Left renal pelvis (tissue), 4 donors: ENCODE measurements at regions not wholly inside any gene's neighbourhood (a gene's known extent, or its start where the extent isn't known, plus 50 kb on each side); places are given as distances from the start of the nearest gene placed in this dataset.
A peak's percentile ranks its signal among the peaks of the same experiment; 100 is the strongest.

Source experiments
- DNase-seq, 4 donors: peaks; one replicate each; pipeline ENCODE4 v3.0.0-alpha.2; 2013; ENCODE audit warnings: low read depth in 4 of 4, low spot score in 3 of 4

DNA sequence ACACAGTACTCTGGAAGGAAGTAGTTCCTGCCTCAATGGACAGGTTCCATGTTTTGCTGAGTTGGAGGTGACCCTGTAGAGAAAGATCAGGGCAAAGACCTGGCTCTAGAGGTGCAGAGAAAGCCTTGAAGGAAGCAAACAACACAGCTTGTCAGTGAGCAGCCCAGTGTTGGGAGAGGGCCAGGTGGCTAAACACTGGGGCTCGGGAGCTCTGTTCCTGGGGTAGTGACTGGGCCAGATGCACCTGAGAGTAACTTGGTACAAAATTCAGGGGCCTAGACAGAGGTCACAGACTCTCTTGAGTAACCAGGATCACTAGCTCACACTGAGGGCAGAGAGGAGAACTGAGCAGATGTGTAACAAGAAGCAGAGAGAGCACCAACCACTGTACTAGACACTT, 138.4 kb upstream of the NALF2 start:
- no peak for DNase-seq

DNA sequence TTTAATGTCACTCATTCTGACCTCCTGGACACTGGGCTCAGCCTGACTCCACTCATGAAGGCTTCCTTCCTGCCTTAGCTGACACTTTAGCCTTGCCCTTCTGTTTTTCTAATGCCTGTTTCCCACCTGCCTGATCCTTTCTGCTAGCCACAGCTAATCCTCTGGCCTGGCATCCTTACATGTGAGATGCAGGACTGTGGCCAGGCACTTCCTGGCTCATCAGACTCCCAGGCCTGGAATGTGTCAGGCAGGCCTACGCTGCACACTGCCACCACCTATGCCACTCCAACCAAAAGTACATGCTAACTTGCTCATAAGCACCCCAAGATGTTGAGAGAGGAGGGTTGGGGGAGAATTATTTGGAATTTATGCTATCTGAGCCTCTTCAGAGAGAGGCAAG, 138.8 kb upstream of the NALF2 start:
- no peak for DNase-seq

DNA sequence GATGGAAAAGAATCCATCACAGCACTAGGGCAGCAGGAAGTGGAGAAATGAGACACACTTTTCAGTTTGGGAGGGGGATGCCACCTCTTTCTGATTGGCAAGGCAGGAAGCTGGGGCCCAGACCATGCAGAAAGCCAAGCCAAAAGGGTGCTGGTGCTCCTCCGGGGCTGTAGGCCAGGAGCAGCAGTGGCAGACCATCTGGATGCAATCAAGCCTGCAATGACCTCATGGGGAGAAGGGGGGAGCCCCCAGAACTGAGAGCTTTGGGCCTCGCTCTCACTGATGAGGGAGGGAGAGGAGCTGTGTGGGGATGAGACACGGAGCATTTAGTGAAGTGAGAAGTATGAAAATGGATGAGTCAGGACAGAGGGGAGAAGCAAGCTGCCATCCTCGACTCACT, 141.3 kb upstream of the NALF2 start:
- peak in 1 of 4 donors; percentile 17 for DNase-seq

DNA sequence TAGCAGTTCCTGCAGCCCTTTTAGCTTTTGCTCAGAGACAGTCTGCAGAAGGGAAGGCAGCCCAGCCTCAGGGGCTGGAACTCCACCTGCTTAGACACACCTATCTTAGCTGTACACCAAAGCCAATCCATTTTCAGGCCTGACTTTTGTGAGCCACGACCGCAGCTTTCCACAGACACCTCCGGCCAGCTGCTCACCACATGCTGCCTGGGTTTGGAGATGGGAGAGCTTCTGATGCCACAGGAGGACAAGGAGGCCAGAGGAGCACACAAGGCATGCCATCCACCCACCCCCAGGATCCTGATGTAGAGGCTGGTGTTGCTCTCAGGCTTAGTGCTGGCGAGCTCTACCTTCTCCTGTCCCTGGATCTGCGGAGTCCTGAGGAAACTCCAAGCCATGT, 141.8 kb upstream of the NALF2 start:
- DNase-seq = no peak

DNA sequence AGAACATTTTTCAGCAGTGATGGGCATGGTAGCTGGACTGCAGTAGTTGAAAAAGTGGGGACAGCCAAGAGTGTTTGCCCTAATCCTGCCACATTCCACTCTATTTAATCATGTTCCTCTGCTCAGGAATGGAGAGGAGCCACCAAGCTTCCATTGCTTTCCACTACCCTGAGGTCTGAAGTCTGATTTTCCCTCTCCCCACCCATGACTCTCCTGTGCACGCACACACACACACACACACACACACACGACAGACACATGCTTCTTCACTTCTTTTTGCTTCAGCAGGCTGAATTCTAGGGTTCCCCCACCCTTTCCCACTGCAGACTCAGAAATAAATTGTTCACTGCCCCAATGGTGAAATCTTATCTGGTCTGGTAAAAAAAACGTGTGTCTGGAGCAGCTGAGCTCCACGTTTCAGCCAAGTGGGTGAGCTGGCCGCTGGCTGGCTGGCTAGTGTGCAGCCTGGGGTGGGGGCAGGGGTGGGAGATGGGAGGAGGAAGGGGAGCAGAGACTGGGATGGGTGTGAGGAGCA, 142.7 kb upstream of the NALF2 start:
- no peak for DNase-seq

DNA sequence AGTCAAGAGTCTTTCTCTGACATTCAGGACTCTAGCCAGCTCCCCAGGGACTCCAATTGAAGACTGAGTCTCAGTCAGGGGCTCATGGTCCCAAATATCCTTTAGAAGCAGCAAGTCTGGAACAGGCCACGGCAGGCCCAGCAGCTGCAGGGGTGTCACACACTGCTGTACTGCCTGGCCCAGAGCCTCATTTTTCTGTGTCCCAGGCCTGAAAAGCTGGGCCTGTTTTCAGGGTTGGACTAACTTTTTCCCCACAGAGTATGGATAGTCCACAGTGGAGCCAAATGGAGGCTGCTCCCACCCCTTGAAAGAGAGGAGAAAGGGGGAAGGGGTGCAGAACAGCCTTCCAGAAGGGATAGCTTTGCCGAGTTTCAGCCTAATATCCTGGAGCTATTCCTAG, 146.8 kb upstream of the NALF2 start:
- no peak for DNase-seq

DNA sequence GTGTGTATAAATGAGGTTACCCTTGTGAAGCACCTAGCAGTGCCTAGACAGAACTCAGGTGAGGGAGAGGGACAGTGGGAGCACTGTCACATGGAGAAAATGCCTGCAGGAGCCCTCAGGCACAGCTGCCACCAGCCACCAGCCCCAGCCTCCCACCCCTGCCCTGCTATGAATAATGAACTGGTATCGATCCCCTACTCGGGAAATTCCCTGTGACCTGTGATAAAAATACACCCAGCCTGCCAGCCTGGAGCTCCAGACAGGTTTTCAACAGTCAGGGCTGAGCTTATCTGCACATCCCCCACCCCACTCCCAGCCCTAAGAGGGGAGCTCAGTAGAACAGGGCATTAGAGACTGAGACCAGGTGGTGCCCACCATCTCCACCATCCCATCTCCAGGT, 159.6 kb upstream of the PJA1 start:
- DNase-seq = no peak

DNA sequence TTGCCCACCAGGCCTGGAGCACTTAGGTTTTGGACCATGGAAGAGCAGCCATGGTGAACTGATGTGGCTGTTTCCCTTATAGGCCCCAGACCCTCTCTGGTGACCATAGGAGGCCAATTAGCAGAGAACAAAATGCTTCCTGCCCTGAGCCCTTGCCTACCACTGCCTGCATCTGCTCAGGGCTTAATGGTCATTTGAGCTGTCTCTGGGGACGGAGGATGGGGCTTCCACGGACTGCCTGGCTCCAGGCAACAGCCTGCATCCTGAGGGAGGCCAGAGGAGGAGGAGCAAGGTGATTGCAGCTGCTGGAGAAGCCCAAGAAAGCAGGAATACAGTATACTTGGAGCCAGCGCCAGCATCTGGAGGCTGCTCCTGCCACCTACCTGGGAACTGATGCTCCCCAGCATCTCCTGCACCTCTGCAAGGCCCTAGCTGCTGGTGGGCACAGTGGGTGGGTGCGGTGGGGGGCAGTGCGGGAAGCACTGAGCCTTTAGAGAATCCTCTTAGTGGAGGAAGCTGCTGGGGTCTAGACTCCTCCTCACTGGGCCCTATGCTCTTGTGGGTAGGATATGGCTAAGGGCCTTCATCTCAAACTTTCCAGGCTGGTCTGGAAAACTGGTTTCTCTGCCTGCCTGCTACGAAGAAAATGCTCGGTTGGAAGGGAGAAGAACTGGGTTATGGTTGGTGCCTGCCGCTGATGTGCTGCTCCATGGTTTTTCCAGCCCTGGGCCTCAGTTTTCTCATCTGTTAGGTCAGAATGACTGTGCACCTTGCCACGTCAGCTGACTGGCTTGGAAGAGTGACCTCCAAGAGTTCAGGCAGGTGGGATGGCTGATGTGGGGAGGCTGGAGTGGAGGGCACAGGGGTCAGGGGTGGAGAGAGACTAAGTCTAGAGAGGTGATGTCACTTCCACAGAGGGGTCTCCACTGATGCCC, 158.8 kb upstream of the PJA1 start:
- DNase-seq = no peak

DNA sequence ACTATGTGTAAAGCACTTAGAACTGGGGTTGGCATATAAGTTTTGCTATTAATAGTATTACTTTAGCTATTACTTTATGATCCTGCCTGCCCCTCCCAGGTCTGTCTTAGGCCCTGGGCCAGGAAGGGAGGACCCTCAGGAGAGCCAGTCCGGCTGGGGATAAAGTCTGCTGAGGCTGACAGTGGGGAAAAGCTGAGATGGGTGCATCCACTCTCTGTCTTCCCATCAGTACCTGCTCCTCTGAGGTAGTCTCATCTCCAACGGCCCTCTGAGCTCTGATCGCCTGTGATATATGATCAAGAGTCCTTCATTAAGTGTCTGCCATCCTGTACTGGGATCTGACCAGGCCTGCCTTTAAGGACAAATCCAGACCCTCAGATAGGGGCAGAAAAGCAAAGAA, 156.5 kb upstream of the PJA1 start:
- DNase-seq = no peak

DNA sequence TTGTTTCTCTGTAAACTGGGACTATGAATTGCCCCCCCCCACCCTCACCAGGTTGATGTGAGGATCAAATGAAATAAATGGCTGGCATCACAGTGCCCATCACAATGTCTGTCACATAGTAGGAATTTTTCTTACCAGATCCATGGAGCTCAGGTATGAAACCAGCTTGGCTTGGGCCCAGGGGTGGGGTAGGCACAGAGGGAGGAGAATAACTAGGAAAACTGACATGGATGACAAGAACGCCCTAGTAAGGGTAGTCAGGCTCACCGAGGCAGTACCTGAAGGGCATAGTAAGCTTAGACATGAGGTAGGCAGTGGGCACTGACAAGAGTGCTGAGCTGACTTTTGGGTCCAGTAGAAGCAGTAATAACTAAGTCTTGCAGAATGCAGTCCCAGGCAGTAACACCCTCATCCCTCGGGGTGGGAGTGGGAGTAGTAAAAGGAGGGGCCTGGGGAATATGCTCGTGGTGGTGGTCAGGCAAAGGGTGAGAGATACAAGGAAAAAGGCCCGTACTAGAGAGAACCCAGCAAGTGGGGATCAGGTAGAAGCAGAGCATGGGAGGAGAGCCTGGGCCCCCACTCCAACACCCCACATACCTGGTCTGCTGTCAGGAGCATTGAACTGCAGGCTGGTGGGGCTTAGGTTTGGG, 155.9 kb upstream of the PJA1 start:
- no peak for DNase-seq

DNA sequence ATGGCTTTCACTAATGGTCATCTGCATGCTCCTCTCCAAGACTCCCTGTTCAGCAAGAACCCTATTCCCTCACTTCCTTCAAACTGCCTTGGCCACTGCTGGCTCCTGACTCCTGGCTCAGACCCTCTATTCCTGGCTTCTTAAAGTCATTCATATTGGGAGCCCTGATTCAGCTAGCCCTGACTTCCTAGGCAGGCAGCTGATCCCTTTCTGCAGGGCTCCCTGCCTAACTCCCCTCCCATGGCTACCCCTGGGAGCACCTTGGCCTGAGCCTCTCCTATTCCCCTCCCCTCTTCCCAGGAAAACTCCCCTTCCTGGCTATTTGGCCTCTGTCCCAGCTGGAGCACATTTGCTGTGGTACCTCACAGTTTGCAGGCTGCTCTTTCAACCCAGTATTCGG, 154.9 kb upstream of the PJA1 start:
- DNase-seq = no peak

DNA sequence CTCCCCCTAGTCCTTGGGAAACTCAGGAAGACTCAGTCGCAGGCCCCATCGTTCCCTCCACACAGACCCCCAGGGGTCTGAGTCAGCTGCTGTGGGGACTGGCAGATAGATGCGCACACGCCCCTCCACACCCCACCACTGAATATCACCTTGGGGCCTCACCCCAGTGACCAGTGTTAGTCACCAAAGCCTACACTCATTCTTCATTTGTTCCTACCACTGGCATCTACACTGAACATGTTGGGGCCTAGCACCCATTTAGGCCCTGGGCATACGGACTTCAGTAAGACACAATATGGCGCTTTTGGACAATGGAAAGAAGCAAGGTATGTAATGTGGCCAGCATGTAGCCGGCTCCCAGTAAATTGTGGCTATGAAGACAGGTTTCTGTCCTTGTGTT, 154.1 kb upstream of the PJA1 start:
- no peak for DNase-seq

DNA sequence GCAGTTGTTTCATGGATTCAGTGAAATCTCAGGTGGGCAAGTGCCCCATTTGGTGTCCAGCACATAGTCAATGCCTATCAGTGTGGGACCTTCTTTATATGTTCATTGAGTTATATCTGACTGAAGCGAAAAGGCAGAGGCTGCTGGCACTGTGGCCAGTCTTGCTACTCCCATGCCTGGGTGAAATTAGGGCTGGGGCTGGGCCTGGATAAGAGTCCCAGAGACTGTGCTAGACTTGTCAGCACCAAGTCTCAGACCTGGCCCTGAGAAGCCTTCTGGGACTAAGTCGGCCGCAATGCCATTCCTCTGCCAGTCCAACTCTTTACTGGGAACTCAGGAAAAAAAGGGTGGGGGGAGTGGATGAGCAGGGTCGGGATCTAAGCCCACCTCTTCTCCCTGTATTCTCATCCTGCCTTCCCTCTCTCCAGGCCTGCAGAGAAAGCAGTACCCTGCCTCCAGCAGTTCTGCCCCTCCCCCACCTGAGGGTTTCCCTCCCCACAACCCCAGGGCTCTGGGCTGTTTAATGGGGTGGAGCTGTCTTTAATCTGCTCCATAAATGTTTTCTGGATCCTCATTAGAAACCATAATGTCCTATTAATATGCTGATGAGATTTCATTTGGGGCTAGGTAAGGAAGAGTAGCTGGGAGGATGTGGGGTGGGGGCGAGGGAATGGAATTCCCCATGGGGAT, 153.5 kb upstream of the PJA1 start:
- no peak for DNase-seq

DNA sequence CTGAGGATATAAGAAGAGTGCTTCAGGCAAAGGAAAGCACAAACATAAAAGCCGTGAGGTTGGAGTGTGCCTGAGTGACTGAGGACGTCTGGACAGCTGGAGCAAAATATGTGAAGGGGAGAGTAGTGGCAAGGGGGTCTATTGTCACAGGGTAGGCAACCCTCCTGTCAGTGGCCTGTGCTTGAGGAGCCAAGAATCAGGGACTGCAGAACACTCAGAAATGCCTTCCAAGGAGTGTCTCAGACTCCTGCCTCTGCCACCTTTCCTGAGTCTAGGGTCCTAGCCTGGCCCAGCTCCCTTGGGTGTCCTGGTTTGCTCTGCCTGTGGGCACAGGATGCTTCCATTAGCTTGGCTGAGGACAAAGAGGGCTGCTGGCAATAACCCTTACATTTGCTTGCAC, 152.5 kb upstream of the PJA1 start:
- no peak for DNase-seq

DNA sequence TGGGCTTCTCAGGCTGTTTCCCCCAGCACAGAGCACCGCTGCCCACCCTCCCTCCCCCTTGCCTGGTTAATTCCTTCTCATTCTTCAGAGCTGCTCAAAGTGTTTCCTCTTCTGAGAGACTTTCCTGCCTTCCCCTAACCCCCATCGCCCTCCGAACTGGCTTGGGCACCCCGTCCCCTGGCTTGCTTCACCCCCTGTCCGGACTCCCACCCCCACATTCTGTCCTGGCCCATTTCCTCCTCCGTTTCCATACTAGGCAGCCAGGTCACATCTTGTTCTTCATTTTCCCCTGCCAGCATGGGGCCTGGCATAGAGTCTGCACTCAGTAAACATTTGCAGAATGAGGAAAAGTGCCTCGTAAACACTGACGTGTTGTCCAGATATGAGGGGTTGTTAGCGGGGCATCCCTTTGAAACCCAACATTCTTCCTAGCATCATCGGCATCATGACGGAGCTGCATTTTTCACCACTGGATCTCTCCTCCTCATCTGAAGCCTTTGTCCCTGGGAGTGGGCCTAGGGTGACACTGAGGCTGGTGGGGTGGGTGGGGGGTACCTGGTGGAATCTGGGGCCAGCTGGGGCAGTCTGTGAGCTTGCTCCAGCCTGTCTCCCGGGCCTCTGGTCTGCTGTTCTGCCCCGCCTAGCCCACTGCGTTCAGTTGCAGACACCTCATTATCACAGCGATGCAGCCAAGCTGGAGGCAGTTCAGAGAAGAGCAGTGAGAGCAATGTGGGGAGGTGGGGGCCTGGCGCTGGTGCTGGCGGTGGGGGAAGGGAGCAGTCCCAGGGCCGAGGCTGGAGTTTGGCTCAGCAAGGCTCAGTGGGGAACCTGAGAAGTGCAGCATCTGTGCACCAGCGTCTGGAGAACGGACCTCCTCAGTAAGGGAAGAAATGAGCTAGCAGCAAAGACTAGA, 149.4 kb upstream of the PJA1 start:
- no peak for DNase-seq

DNA sequence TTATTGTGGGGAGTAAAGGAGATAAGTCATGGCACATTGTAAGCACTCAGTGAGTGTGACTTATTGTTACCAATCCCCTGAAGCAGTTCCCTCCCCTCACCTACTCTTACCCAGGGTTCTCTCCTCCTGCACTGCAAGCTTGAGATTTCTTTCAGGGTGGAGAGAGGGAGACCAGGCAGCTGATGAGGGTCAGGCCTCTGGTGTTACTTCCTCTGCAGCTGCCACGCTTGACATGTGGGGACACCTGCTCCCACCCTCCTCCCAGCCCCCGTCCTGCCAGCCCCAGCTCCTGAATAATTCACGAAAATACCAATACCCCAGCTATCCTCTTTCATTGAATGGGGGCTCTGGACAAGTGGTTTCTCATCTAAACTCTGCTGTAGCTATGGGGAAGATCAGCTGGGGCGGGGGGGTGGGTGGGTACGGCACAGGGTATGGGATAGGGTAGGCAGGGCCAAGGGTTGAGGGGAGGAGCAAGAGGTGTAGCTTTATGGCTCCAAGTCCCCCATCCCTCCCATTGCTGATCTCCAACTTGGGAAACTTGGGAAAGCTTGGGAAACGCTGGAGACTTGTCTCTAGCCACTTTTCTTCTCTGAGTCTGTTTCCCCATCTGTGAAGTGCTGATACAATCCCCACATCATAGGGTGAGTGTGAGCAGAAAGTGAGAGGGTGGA, 148.5 kb upstream of the PJA1 start:
- no peak for DNase-seq

DNA sequence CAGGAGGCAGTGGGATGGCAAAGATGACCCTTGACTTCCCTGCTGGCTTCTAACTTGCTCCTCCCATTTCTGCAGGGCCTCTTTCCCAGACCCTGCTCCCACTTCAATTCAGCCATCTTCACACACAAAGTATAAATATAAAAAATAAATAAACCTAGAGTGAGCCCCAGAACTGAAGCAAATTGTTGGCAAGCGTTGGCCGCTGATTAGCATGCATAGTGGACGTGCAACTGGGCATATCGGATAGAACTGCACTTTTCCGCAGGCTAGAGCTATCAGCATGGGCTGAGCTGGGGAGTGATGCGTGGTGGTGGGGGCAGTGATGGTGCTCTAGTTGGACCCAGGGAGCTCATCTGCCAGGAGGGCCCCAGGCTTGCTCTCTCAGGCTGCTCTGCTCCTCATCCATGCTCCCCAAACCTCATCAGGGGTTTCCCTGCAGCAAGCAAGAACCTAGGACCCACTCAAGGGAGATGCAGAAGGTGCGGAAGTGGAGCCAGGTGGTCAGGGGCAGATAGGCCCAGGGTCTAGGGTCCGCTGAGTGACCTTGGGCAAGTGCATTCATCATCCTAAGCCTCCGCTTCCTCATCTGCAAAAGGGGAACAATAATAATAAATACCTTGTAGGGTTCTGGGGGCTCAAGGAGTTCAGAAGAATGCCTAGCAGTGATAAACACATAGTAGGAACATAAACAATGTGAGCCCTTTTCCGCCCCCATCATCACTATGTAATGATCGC, 146.8 kb upstream of the PJA1 start:
- DNase-seq = no peak

DNA sequence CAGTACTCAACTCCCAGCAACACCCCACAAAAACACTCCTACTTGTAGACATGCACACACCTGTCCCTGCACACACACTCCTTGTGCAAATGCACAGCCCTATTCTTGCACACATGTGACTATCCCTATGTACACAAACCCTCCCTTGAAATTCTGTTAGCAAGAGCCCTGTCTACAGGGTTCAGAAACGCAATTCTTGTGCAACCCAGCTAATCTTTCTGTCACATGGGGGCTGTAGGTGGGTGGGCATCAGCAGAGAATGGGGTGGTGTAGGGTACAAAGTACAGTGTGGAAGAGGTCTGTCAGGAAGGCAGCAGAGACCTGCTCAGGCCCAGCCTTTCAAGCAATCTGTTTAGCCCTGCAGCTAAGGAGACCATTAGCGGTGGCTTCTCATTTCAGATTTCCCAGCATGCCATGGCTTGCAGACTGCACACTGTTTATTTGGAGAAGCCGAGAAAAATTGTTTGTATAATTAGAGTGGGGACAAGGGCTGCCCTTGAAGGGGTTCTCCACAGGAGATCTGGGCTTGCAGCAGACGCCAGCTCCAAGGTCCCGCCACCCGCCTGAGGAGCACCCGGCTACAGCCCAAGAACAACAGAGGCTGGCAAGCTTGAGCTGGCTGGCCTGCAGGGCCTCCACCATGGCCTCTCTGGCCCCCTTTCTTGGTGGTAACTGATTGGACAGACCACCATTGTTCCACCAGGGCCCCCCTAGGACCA, 144.0 kb upstream of the PJA1 start:
- no peak for DNase-seq

DNA sequence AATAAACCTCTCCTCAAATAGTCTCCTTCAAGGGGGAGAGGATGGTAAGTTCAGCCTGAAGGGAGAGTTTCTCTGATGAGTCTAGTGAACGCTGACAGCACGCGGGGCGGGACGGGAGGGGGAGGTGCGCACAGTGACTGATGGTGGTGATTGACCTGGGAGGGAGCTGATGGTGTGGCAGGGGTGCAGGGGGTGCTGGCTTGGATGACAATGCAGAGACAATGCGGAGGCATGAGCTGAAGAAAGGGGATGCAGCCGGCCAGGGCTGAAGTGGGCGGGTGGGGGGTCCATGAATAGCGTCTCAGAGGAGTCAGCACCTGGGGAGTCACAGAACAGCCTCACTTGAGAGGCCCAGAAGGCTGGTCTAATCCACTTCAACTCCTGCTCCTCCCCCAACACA, 142.5 kb upstream of the PJA1 start:
- no peak for DNase-seq
